Liver (tissue), 8 donors: ENCODE measurements at regions not wholly inside any gene's neighbourhood (a gene's known extent, or its start where the extent isn't known, plus 50 kb on each side); places are given as distances from the start of the nearest gene placed in this dataset.

Experiments
- DNase-seq: peaks from one replicate; pipeline ENCODE4 v3.0.0-alpha.2; 2017; ENCODE audit warnings: low spot score
- H3K27ac ChIP-seq, 2 donors: one replicate each; pipeline ENCODE4 v1.7.0; 2013; ENCODE audit warnings: inconsistent platforms in 2 of 2, low read length in 2 of 2, control low read depth in 1 of 2, low read depth in 1 of 2, mild to moderate bottlenecking in 1 of 2
- H3K27me3 ChIP-seq, 4 donors: one replicate each; pipeline versions ENCODE4 v1.6.1 to v1.7.0; 2013; ENCODE audit warnings: low read length in 3 of 4, inconsistent platforms in 1 of 4, mild to moderate bottlenecking in 1 of 4, moderate library complexity in 1 of 4; ENCODE audit not compliant: control insufficient read depth in 4 of 4, insufficient read depth in 4 of 4
- H3K36me3 ChIP-seq, 4 donors: one replicate each; pipeline versions ENCODE4 v1.6.1 to v1.7.0; 2013; ENCODE audit warnings: low read length in 3 of 4, mild to moderate bottlenecking in 3 of 4, low read depth in 1 of 4, moderate library complexity in 1 of 4; ENCODE audit not compliant: control insufficient read depth in 4 of 4, insufficient read depth in 3 of 4
- H3K4me1 ChIP-seq, 4 donors: one replicate each; pipeline versions ENCODE4 v1.6.1 to v1.7.0; 2013; ENCODE audit warnings: low read length in 3 of 4, mild to moderate bottlenecking in 3 of 4, moderate library complexity in 1 of 4; ENCODE audit not compliant: control insufficient read depth in 4 of 4, insufficient read depth in 4 of 4
- H3K4me3 ChIP-seq, 3 donors: one replicate each; pipeline versions ENCODE4 v1.6.1 to v1.7.0; 2013; ENCODE audit warnings: low read length in 3 of 3, control low read depth in 1 of 3, low read depth in 1 of 3, mild to moderate bottlenecking in 1 of 3
- H3K9ac ChIP-seq, 2 donors: one replicate each; pipeline ENCODE4 v1.7.0; 2013; ENCODE audit warnings: low read length in 2 of 2, mild to moderate bottlenecking in 2 of 2, moderate library complexity in 2 of 2, control low read depth in 1 of 2, low read depth in 1 of 2
- H3K9me3 ChIP-seq, 4 donors: one replicate each; pipeline versions ENCODE4 v1.6.1 to v1.7.0; 2013; ENCODE audit warnings: low read length in 3 of 4; ENCODE audit not compliant: control insufficient read depth in 4 of 4
- EGR1 ChIP-seq, 2 donors: IDR thresholded peaks; 2 replicates each; pipeline ENCODE4 v1.6.1; 2016 to 2018; ENCODE audit warnings: antibody characterized with exemption in 2 of 2, low read depth in 2 of 2
- FOXA1 ChIP-seq: IDR thresholded peaks from 2 replicates; pipeline ENCODE4 v1.6.1; 2016; ENCODE audit warnings: antibody characterized with exemption
- FOXA2 ChIP-seq: IDR thresholded peaks from 2 replicates; pipeline ENCODE4 v1.6.1; 2016; ENCODE audit warnings: antibody characterized with exemption
- GABPA ChIP-seq, 2 donors: IDR thresholded peaks in 1 of 2; conservative IDR thresholded peaks in 1 of 2; 2 replicates each; pipeline ENCODE4 v1.6.1; 2016; ENCODE audit warnings: antibody characterized with exemption in 2 of 2, mild to moderate bottlenecking in 1 of 2, moderate library complexity in 1 of 2
- HNF4A ChIP-seq, 2 donors: conservative IDR thresholded peaks; 2 replicates each; pipeline ENCODE4 v1.6.1; 2016; ENCODE audit warnings: antibody characterized with exemption in 2 of 2, mild to moderate bottlenecking in 2 of 2
- HNF4G ChIP-seq: IDR thresholded peaks from 2 replicates; pipeline ENCODE4 v1.6.1; 2016; ENCODE audit warnings: antibody characterized with exemption
- JUND ChIP-seq, 2 donors: IDR thresholded peaks; 2 replicates each; pipeline ENCODE4 v1.6.1; 2016; ENCODE audit warnings: antibody characterized with exemption in 2 of 2
- NR2F2 ChIP-seq: IDR thresholded peaks from 2 replicates; pipeline ENCODE4 v1.6.1; 2016; ENCODE audit warnings: antibody characterized with exemption
- RAD21 ChIP-seq, 2 donors: IDR thresholded peaks; 2 replicates each; pipeline ENCODE4 v1.6.1; 2016; ENCODE audit warnings: antibody characterized with exemption in 2 of 2, mild to moderate bottlenecking in 2 of 2
- RXRA ChIP-seq, 2 donors: IDR thresholded peaks; 2 replicates each; pipeline ENCODE4 v1.6.1; 2017 to 2018; ENCODE audit warnings: antibody characterized with exemption in 2 of 2, mild to moderate bottlenecking in 1 of 2
- SP1 ChIP-seq: IDR thresholded peaks from 2 replicates; pipeline ENCODE4 v1.6.1; 2018; ENCODE audit warnings: antibody characterized with exemption, mild to moderate bottlenecking
- TAF1 ChIP-seq: conservative IDR thresholded peaks from 2 replicates; pipeline ENCODE4 v1.6.1; 2016; ENCODE audit warnings: antibody characterized with exemption, mild to moderate bottlenecking
- YY1 ChIP-seq: IDR thresholded peaks from 2 replicates; pipeline ENCODE4 v1.6.1; 2016; ENCODE audit warnings: antibody characterized with exemption, mild to moderate bottlenecking
- WGBS: extraction: QIAGEN DNeasy Blood & Tissue Kit; methylation state at CpG from one replicate; pipeline ENCODE4 v1.1.7; 2013; 5-methylcytosine and 5-hydroxymethylcytosine counted together
- TF ChIP-seq, protein P1 (sequence below): fragments of 150-350 bp; IDR thresholded peaks from 2 replicates; pipeline ENCODE4 v1.5.1; 2017; ENCODE audit warnings: improper control_type of control experiment, low read depth, low read length; ENCODE audit not compliant: missing input control
- TF ChIP-seq, protein P2 (sequence below): IDR thresholded peaks from 2 replicates; pipeline ENCODE4 v1.6.1; 2016; ENCODE audit warnings: antibody characterized with exemption, mild to moderate bottlenecking
- TF ChIP-seq, protein P3 (sequence below): IDR thresholded peaks from 2 replicates; pipeline ENCODE4 v1.6.1; 2016; ENCODE audit warnings: antibody characterized with exemption
- TF ChIP-seq, protein P4 (sequence below): IDR thresholded peaks from 2 replicates; pipeline ENCODE4 v1.6.1; 2016; ENCODE audit warnings: antibody characterized with exemption
- TF ChIP-seq, protein P5 (sequence below): IDR thresholded peaks from 2 replicates; pipeline ENCODE4 v1.6.1; 2016; ENCODE audit warnings: antibody characterized with exemption
- donor health status: healthy.
- donor health status: healthy.
- donor health status: healthy.
- donor health status: healthy.
- donor health status: healthy.

DNA sequence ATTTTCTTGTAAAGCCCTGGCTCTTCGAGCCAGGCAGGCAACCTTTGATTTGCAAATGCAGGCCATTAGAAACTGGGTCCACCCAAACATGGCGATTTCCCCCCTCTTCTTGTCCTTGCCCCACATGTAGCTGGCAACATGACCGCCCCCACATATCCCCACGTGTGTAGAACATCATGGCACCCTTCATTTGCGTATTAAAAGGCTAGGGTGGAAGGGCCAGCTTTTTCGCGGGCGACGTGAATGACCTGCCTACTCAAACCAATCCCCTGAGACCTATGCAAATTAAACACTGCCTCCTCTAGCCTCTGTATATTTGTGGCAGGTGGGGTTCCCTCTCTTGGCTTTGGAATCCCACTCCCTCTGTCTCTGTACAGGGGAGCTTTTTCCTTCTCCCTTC is 107.0 kb upstream of the CLINT1 start:
- H3K36me3 ChIP-seq, result no peaks in the 10 kb centered on the region
- H3K27me3 ChIP-seq, result no peaks in the 10 kb centered on the region
- no peak overlapping the region for H3K4me3 ChIP-seq
- no peak for TF ChIP-seq TAF1
- TF ChIP-seq, protein P1, sequence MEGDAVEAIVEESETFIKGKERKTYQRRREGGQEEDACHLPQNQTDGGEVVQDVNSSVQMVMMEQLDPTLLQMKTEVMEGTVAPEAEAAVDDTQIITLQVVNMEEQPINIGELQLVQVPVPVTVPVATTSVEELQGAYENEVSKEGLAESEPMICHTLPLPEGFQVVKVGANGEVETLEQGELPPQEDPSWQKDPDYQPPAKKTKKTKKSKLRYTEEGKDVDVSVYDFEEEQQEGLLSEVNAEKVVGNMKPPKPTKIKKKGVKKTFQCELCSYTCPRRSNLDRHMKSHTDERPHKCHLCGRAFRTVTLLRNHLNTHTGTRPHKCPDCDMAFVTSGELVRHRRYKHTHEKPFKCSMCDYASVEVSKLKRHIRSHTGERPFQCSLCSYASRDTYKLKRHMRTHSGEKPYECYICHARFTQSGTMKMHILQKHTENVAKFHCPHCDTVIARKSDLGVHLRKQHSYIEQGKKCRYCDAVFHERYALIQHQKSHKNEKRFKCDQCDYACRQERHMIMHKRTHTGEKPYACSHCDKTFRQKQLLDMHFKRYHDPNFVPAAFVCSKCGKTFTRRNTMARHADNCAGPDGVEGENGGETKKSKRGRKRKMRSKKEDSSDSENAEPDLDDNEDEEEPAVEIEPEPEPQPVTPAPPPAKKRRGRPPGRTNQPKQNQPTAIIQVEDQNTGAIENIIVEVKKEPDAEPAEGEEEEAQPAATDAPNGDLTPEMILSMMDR, result no peak
- no peak for TF ChIP-seq NR2F2
- no peak for TF ChIP-seq RXRA (IDR thresholded peaks at IDR 0.05)
- TF ChIP-seq, protein P2, sequence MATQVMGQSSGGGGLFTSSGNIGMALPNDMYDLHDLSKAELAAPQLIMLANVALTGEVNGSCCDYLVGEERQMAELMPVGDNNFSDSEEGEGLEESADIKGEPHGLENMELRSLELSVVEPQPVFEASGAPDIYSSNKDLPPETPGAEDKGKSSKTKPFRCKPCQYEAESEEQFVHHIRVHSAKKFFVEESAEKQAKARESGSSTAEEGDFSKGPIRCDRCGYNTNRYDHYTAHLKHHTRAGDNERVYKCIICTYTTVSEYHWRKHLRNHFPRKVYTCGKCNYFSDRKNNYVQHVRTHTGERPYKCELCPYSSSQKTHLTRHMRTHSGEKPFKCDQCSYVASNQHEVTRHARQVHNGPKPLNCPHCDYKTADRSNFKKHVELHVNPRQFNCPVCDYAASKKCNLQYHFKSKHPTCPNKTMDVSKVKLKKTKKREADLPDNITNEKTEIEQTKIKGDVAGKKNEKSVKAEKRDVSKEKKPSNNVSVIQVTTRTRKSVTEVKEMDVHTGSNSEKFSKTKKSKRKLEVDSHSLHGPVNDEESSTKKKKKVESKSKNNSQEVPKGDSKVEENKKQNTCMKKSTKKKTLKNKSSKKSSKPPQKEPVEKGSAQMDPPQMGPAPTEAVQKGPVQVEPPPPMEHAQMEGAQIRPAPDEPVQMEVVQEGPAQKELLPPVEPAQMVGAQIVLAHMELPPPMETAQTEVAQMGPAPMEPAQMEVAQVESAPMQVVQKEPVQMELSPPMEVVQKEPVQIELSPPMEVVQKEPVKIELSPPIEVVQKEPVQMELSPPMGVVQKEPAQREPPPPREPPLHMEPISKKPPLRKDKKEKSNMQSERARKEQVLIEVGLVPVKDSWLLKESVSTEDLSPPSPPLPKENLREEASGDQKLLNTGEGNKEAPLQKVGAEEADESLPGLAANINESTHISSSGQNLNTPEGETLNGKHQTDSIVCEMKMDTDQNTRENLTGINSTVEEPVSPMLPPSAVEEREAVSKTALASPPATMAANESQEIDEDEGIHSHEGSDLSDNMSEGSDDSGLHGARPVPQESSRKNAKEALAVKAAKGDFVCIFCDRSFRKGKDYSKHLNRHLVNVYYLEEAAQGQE, result no peak
- no peak for TF ChIP-seq FOXA1
- no peak for TF ChIP-seq HNF4G
- TF ChIP-seq RAD21 (IDR thresholded peaks at IDR 0.05), result no peak
- TF ChIP-seq, protein P3, sequence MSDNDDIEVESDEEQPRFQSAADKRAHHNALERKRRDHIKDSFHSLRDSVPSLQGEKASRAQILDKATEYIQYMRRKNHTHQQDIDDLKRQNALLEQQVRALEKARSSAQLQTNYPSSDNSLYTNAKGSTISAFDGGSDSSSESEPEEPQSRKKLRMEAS, result no peak
- TF ChIP-seq, protein P4, sequence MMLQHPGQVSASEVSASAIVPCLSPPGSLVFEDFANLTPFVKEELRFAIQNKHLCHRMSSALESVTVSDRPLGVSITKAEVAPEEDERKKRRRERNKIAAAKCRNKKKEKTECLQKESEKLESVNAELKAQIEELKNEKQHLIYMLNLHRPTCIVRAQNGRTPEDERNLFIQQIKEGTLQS, result no peak
- TF ChIP-seq HNF4A (conservative IDR thresholded peaks at IDR 0.05), result no peak
- TF ChIP-seq EGR1 (IDR thresholded peaks at IDR 0.05; ENCODE audit: low read depth in 2 of 2), result no peak
- no peak for TF ChIP-seq YY1
- TF ChIP-seq, protein P5, sequence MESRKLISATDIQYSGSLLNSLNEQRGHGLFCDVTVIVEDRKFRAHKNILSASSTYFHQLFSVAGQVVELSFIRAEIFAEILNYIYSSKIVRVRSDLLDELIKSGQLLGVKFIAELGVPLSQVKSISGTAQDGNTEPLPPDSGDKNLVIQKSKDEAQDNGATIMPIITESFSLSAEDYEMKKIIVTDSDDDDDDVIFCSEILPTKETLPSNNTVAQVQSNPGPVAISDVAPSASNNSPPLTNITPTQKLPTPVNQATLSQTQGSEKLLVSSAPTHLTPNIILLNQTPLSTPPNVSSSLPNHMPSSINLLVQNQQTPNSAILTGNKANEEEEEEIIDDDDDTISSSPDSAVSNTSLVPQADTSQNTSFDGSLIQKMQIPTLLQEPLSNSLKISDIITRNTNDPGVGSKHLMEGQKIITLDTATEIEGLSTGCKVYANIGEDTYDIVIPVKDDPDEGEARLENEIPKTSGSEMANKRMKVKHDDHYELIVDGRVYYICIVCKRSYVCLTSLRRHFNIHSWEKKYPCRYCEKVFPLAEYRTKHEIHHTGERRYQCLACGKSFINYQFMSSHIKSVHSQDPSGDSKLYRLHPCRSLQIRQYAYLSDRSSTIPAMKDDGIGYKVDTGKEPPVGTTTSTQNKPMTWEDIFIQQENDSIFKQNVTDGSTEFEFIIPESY, result no peak
- 85% methylated on average over 9 of the region's 9 CpGs for WGBS
- no peak overlapping the region for H3K27ac ChIP-seq
- DNase-seq, result no peak
- no peaks in the 10 kb centered on the region for H3K4me1 ChIP-seq
- no peaks in the 10 kb centered on the region for H3K9me3 ChIP-seq
- H3K9ac ChIP-seq, result no peak overlapping the region

DNA sequence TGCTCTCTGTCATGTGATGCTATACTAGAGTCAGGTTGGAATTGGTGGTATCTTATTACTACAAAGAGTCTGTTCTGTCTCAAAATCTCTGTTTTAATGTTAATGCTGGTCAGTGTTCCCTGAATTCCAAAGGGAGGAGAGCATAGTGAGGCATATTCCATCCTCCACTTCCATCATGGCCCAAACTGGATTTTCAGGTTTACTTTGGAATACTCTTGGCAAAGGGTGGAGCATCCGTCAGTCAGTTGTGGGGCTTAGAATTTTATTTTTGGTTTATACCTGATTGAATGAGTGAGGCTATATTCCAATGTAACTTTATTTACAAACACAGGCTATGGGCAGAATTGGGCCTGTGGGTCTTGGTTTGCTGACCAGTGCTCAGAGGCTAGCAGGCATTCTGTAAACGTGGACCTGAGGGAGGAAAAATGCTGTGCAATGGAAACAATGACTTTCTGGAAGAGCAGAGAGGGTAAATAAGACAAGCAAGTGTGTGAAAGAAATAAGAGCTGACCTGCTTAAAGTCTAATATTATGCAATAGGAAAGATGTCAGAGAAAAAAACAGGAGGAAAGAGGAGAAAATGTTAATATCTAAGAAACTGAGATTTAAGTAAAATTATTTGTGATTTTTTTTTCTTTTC is 106.2 kb upstream of the CLINT1 start:
- Histone ChIP-seq H3K4me3 (no peak overlapping the region), H3K36me3 (no peaks in the 10 kb centered on the region), H3K9me3 (no peaks in the 10 kb centered on the region), H3K4me1 (no peaks in the 10 kb centered on the region), H3K27ac (no peak overlapping the region), H3K27me3 (no peaks in the 10 kb centered on the region), H3K9ac (no peak overlapping the region)
- DNase-seq, result no peak
- 61% methylated on average over 2 of the region's 2 CpGs for WGBS
- TF ChIP-seq HNF4A (conservative IDR thresholded peaks at IDR 0.05), result no peak
- TF ChIP-seq, protein P3, result no peak
- TF ChIP-seq, protein P4, result no peak
- TF ChIP-seq, protein P1, result no peak
- TF ChIP-seq SP1, result no peak
- no peak for TF ChIP-seq FOXA2
- TF ChIP-seq NR2F2, result no peak
- TF ChIP-seq RAD21 (IDR thresholded peaks at IDR 0.05), result no peak
- TF ChIP-seq HNF4G, result no peak
- no peak for TF ChIP-seq GABPA (IDR thresholded peaks at IDR 0.05 in 1 of 2, conservative IDR thresholded peaks at IDR 0.05 in 1 of 2)
- TF ChIP-seq TAF1, result no peak
- no peak for TF ChIP-seq JUND (IDR thresholded peaks at IDR 0.05)
- TF ChIP-seq EGR1 (IDR thresholded peaks at IDR 0.05; ENCODE audit: low read depth in 2 of 2), result no peak
- TF ChIP-seq RXRA (IDR thresholded peaks at IDR 0.05), result no peak
- TF ChIP-seq, protein P5, result no peak
- TF ChIP-seq FOXA1, result no peak
